Memory B cell (primary cell): ENCODE measurements at regions not wholly inside any gene's neighbourhood (a gene's known extent, or its start where the extent isn't known, plus 50 kb on each side); places are given as distances from the start of the nearest gene placed in this dataset.

Experiments
- ATAC-seq: fragments of 150-1000 bp; cut with Tn5 transposase; 2 replicates; pipeline ENCODE4 v1.10.0; 2021; ENCODE audit warnings: low read depth, mild to moderate bottlenecking, moderate library complexity
- DNase-seq, 2 donors: peaks; one replicate each; pipeline ENCODE4 v3.0.0; 2022; ENCODE audit warnings: low spot score in 2 of 2
- H3K27ac Mint-ChIP-seq: one replicate; pipeline ENCODE4 v1.8.0; 2022; ENCODE audit warnings: mild to moderate bottlenecking, moderate library complexity, mixed read lengths
- H3K27me3 Mint-ChIP-seq: one replicate; pipeline ENCODE4 v1.8.0; 2022; ENCODE audit warnings: mixed read lengths
- H3K36me3 Mint-ChIP-seq: one replicate; pipeline ENCODE4 v1.8.0; 2022; ENCODE audit warnings: mild to moderate bottlenecking, mixed read lengths
- H3K4me1 Mint-ChIP-seq: one replicate; pipeline ENCODE4 v1.8.0; 2022; ENCODE audit warnings: mixed read lengths
- H3K4me3 Mint-ChIP-seq: one replicate; pipeline ENCODE4 v1.8.0; 2022; ENCODE audit warnings: mild to moderate bottlenecking, moderate library complexity, mixed read lengths
- H3K9me3 Mint-ChIP-seq: one replicate; pipeline ENCODE4 v1.8.0; 2022; ENCODE audit warnings: mixed read lengths

GRCh38 chr10:130378556-130379400, 242.6 kb downstream of the GLRX3 start:
- DNase-seq: no peak
- Mint-ChIP-seq H3K27ac (no peak overlapping the region), H3K36me3 (no peaks in the 10 kb centered on the region), H3K9me3 (peaks cover 2% of the 10 kb centered on the region), H3K4me1 (no peaks in the 10 kb centered on the region), H3K27me3 (peaks cover 3% of the 10 kb centered on the region), H3K4me3 (no peak overlapping the region)
- no peak for ATAC-seq

DNA sequence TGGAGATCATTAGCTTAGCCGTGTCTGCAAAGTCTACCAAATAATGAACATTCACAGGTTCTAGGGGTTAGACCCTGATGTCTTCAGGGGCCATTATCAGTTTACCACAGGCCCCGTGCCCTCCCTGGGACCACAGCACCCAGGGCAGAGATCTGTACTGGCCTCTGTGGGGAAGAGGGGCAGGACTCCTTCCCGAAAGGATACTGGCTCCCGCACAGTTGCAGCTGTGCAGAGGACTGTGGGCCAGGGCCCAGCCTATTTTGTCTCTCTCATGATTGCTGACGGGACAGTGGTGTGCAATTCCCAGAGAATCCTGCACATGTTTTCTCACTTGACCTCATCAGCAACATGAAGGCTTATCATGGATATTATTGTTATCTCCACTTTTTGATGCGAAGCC, 243.9 kb downstream of the GLRX3 start:
- peaks cover 3% of the 10 kb centered on the region for H3K27me3 Mint-ChIP-seq
- ATAC-seq (no peak), DNase-seq (no peak)
- no peak overlapping the region for H3K27ac Mint-ChIP-seq
- no peaks in the 10 kb centered on the region for H3K4me1 Mint-ChIP-seq
- peaks cover 9% of the 10 kb centered on the region for H3K9me3 Mint-ChIP-seq
- H3K36me3 Mint-ChIP-seq: no peaks in the 10 kb centered on the region
- H3K4me3 Mint-ChIP-seq: no peak overlapping the region

DNA sequence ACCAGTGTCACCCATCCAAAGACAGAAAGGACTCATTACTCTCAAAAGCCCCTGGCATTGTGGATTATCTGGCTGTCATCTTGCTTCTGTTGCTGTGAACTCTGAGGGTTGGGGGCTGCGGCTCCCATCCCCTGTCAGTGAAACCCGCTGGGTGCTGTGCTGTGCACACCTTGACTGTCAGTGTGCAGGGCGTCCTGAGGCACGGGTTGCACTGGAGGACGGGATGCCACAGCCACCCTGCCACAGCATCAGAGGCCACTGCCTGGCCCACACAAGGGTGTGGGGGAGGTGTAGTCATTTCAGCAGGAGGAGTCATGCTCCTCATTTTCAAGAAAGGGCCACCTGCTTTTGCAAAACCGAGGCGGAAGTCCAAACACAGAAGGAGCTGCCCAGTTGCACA, 245.8 kb downstream of the GLRX3 start:
- DNase-seq (no peak), ATAC-seq (no peak)
- Mint-ChIP-seq H3K4me1 (no peaks in the 10 kb centered on the region), H3K4me3 (no peak overlapping the region), H3K36me3 (no peaks in the 10 kb centered on the region), H3K27ac (no peak overlapping the region), H3K27me3 (peaks cover 3% of the 10 kb centered on the region), H3K9me3 (peaks cover 11% of the 10 kb centered on the region)

DNA sequence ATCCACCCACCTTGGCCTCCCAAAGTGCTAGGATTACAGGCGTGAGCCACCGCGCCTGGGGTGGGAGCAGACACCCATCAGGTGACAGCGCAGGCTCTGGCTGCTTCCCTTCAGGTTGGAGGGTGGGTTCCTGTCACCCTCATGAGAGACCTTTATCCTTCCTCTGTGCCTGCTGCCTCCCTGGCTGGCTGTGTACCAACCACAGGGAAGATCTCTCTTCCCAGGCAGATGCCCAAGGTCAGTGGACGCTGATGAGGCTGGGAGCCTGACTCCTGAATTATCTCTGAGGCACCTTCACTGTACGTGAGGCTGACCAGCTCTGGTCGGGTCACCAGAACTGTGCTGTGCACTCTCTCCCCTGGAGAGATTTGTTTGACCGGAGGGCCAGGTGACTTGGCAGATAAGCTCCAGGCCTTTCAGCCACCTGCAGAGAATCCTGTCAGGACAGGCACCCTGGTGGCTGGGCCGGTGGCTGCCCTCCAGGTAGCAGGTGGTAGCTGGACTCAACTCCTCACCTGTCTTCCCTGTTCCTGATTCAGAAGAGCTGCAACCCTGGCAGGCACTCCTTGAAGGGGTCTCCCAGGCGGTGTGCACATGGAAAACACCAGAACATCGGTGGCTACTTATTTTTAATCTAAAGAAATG, 251.9 kb downstream of the GLRX3 start:
- ATAC-seq (no peak), DNase-seq (no peak)
- Mint-ChIP-seq H3K27me3 (peaks cover 3% of the 10 kb centered on the region), H3K36me3 (no peaks in the 10 kb centered on the region), H3K4me3 (no peak overlapping the region), H3K9me3 (peaks cover 16% of the 10 kb centered on the region), H3K27ac (no peak overlapping the region), H3K4me1 (no peaks in the 10 kb centered on the region)

DNA sequence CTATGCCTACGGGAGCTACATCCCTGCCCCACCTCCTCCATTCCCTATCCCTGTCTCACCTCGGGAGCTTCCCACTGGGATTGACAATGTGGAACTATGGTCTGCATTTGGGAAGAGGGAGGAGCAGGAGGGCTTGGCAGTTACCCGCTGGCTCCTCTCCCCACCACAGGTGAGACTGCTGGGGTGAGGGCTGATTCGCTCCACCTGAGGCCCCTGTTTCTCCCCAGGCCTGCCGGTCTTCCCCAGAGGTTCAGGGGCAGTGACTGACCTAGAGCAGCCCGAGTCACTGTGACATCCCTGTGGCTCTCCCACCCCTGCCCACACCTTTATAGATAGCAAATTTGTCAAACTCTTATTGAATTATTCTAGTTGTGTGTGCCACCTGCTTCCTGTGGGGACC, 252.6 kb downstream of the GLRX3 start:
- no peak for ATAC-seq
- Mint-ChIP-seq H3K27ac (no peak overlapping the region), H3K36me3 (no peaks in the 10 kb centered on the region), H3K4me1 (no peaks in the 10 kb centered on the region), H3K9me3 (peaks cover 16% of the 10 kb centered on the region), H3K27me3 (peaks cover 3% of the 10 kb centered on the region), H3K4me3 (no peak overlapping the region)
- no peak for DNase-seq

- H3K9me3 Mint-ChIP-seq: peaks cover 13% of the 10 kb centered on the region
- no peak for DNase-seq
- peaks cover 3% of the 10 kb centered on the region for H3K27me3 Mint-ChIP-seq
- no peaks in the 10 kb centered on the region for H3K4me1 Mint-ChIP-seq
- H3K4me3 Mint-ChIP-seq: no peak overlapping the region
- ATAC-seq: no peak
- no peak overlapping the region for H3K27ac Mint-ChIP-seq
- no peaks in the 10 kb centered on the region for H3K36me3 Mint-ChIP-seq
Observed at GRCh38 chr10:130389906-130390305, 253.7 kb downstream of the GLRX3 start.

DNA sequence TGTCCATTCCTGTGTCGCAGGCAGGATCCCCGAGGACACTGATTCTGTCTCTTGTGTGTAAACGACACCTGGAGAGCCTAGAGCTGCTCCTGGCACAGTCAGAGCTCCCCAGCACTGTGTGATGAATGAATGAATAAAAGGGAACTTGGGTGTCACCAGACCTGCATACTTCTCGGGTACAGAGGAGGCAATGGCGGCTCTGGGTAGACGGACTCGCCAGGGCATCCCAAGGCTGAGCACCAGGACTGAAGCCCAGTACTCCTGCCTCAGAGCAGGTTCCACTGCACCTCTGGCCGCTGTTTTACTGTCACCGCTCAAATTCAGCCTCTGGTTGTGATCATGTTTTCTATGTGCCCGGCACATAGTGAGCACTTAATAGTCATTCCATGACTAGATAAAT, 255.8 kb downstream of the GLRX3 start:
- ATAC-seq (no peak), DNase-seq (no peak)
- H3K4me1 Mint-ChIP-seq: no peaks in the 10 kb centered on the region
- H3K27me3 Mint-ChIP-seq: peaks cover 3% of the 10 kb centered on the region
- no peak overlapping the region for H3K4me3 Mint-ChIP-seq
- no peak overlapping the region for H3K27ac Mint-ChIP-seq
- H3K9me3 Mint-ChIP-seq: peaks cover 18% of the 10 kb centered on the region
- no peaks in the 10 kb centered on the region for H3K36me3 Mint-ChIP-seq

- DNase-seq (no peak), ATAC-seq (no peak)
- no peak overlapping the region for H3K27ac Mint-ChIP-seq
- no peak overlapping the region for H3K4me3 Mint-ChIP-seq
- H3K36me3 Mint-ChIP-seq: no peaks in the 10 kb centered on the region
- no peaks in the 10 kb centered on the region for H3K4me1 Mint-ChIP-seq
- H3K27me3 Mint-ChIP-seq: peaks cover 3% of the 10 kb centered on the region
- H3K9me3 Mint-ChIP-seq: peaks cover 16% of the 10 kb centered on the region
Observed at GRCh38 chr10:130393342-130393741, 257.2 kb downstream of the GLRX3 start.

DNA sequence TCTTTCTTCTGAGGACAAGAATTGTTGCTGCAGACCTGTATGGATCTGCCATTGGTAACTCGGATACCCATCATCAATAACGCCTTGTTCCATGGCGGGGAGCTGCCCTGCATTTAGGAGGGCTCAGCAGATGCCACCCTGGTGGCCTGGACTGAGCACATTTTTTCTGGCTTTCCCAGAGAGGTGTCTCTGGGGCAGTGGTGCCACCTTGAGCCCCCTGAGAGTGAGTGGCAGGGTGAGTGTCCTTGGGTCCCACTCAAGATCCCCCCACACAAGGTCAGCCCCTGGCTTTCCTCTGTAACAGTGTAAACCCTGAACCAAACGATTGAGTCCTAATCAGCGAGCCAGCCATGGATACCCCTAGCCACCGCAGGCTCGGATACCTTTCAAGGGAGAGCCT, 258.6 kb downstream of the GLRX3 start:
- Mint-ChIP-seq H3K27ac (no peak overlapping the region), H3K9me3 (peaks cover 17% of the 10 kb centered on the region), H3K4me1 (no peaks in the 10 kb centered on the region), H3K4me3 (no peak overlapping the region), H3K36me3 (no peaks in the 10 kb centered on the region), H3K27me3 (peaks cover under 1% of the 10 kb centered on the region)
- DNase-seq (no peak), ATAC-seq (no peak)

DNA sequence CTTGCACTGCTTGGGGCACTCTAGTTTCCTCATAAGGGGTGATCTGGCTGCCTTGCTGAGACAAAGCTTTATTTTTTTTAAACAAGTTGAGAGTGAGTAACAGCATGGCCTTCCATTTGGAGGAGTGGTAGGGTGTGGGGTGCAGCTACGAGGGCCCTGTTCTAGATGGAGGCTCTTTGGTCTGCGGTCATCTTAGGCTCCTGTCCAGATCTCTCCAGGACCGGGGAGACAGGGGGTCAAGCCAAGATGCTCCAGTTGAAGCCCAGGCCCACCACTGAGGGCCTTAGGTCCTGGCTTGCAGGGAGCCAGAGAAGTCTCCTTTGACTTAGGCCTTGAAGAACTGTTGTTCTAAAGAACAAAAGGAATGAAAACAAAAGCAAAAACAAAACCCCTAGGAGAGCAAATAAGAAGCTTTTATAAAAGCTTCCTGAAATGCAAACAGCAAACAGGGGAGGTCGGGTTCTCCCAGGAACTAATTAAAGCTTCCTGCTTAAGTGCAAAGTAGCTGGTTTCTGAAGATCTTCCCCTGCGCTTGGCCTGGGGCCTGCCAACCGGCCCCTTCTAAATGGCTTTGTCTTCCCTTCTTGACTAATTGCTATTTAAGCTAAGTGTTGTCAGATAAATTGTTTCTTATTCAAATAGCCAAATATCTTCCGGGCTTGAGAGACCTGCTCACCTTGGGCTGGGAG, 259.2 kb downstream of the GLRX3 start:
- Mint-ChIP-seq H3K27ac (no peak overlapping the region), H3K36me3 (no peaks in the 10 kb centered on the region), H3K4me3 (no peak overlapping the region), H3K27me3 (no peaks in the 10 kb centered on the region), H3K9me3 (peaks cover 17% of the 10 kb centered on the region), H3K4me1 (no peaks in the 10 kb centered on the region)
- DNase-seq: no peak
- ATAC-seq: no peak

GRCh38 chr10:130396044-130396443, 259.9 kb downstream of the GLRX3 start:
- ATAC-seq (no peak), DNase-seq (no peak)
- Mint-ChIP-seq H3K4me3 (no peak overlapping the region), H3K27ac (no peak overlapping the region), H3K9me3 (peaks cover 17% of the 10 kb centered on the region), H3K27me3 (peaks cover under 1% of the 10 kb centered on the region), H3K4me1 (no peaks in the 10 kb centered on the region), H3K36me3 (no peaks in the 10 kb centered on the region)

DNA sequence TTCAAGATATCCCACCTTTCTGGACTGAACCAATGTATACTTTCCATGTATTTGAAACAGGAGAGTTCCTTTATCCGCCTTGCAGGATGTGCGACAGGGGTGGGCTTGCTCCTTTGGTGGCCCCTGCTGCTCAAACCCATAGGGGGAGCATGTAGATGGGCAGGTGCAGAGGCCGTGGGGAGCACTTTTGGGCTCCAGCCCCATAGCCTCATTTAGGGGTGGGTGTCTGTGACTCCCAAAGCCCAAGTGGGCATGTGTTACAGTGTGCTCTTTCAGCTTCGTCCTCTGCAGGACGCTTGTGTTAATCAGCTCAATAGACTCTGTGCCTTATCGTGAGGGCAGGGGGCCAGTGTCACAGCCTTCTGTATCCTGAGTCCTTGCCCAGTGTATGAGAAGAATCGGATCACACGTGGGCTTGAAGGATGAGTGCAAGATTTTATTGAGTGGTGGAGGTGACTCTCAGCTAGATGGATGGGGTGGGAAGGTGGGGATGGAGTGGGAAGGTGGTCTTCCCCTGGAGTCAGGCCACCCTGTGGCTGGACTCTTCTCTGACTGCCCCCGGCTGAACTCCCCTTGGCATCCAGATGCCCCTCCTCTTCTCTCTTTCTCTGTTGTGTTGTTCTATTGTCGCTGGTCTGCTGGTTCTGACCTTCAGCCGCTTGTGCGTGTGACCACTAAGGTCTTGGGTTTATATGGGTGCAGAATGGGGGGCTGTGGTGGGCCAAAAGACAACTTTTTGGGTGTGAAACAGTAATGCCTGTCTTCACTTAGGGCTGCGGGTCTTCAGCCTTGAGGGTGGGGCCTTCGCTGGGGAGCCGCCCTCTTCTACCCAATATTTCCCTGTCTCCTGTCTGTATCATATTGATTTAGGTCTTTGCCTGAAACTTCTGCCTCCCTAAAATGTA, 262.2 kb downstream of the GLRX3 start:
- H3K27ac Mint-ChIP-seq: no peak overlapping the region
- H3K27me3 Mint-ChIP-seq: peaks cover 2% of the 10 kb centered on the region
- ATAC-seq (no peak), DNase-seq (no peak)
- no peaks in the 10 kb centered on the region for H3K4me1 Mint-ChIP-seq
- no peaks in the 10 kb centered on the region for H3K36me3 Mint-ChIP-seq
- H3K9me3 Mint-ChIP-seq: peaks cover 14% of the 10 kb centered on the region
- no peak overlapping the region for H3K4me3 Mint-ChIP-seq

GRCh38 chr10:130399425-130399950, 263.3 kb downstream of the GLRX3 start:
- H3K27me3 Mint-ChIP-seq: peaks cover 4% of the 10 kb centered on the region
- no peak overlapping the region for H3K27ac Mint-ChIP-seq
- no peak for ATAC-seq
- DNase-seq: no peak
- H3K9me3 Mint-ChIP-seq: peaks cover 11% of the 10 kb centered on the region
- H3K36me3 Mint-ChIP-seq: no peaks in the 10 kb centered on the region
- no peaks in the 10 kb centered on the region for H3K4me1 Mint-ChIP-seq
- H3K4me3 Mint-ChIP-seq: no peak overlapping the region
